ENCODE measurements at regions not wholly inside any gene's neighbourhood (a gene's known extent, or its start where the extent isn't known, plus 50 kb on each side); places are given as distances from the start of the nearest gene placed in this dataset.

- H3K4me3 ChIP-seq (ENCODE audit: control insufficient read depth, low read depth, low read length), result no peak overlapping the region
- TF ChIP-seq CTCF (conservative IDR thresholded peaks at IDR 0.05; ENCODE audit: control insufficient read depth, insufficient read depth, low read depth, low read length), result no peak
- DNase-seq (ENCODE audit: low read depth), result no peak
Measured at GRCh38 chr11:81995889-81996288, 737.8 kb downstream of the FAM181B start.

GRCh38 chr11:81993755-81994154, 739.9 kb downstream of the FAM181B start:
- TF ChIP-seq CTCF (conservative IDR thresholded peaks at IDR 0.05; ENCODE audit: control insufficient read depth, insufficient read depth, low read depth, low read length), result no peak
- no peak overlapping the region for H3K4me3 ChIP-seq (ENCODE audit: control insufficient read depth, low read depth, low read length)
- DNase-seq (ENCODE audit: low read depth), result no peak

GRCh38 chr11:81990659-81991443, 742.8 kb downstream of the FAM181B start:
- no peak for TF ChIP-seq CTCF (conservative IDR thresholded peaks at IDR 0.05; ENCODE audit: control insufficient read depth, insufficient read depth, low read depth, low read length)
- no peak for DNase-seq (ENCODE audit: low read depth)
- H3K4me3 ChIP-seq (ENCODE audit: control insufficient read depth, low read depth, low read length), result no peak overlapping the region

- peak; percentile 42 for DNase-seq (ENCODE audit: low read depth)
- H3K4me3 ChIP-seq (ENCODE audit: control insufficient read depth, low read depth, low read length), result no peak overlapping the region
- no peak for TF ChIP-seq CTCF (conservative IDR thresholded peaks at IDR 0.05; ENCODE audit: control insufficient read depth, insufficient read depth, low read depth, low read length)
Measured at GRCh38 chr11:81989093-81989492, 744.6 kb downstream of the FAM181B start.

- DNase-seq (ENCODE audit: low read depth), result peak; percentile 65
- no peak for TF ChIP-seq CTCF (conservative IDR thresholded peaks at IDR 0.05; ENCODE audit: control insufficient read depth, insufficient read depth, low read depth, low read length)
- no peak overlapping the region for H3K4me3 ChIP-seq (ENCODE audit: control insufficient read depth, low read depth, low read length)
Measured at GRCh38 chr11:81987829-81988472, 745.7 kb downstream of the FAM181B start.

GRCh38 chr11:81986556-81987161, 747.0 kb downstream of the FAM181B start:
- no peak for TF ChIP-seq CTCF (conservative IDR thresholded peaks at IDR 0.05; ENCODE audit: control insufficient read depth, insufficient read depth, low read depth, low read length)
- no peak overlapping the region for H3K4me3 ChIP-seq (ENCODE audit: control insufficient read depth, low read depth, low read length)

More at GRCh38 chr11:81986556-81987161, 747.0 kb downstream of the FAM181B start:
- DNase-seq (ENCODE audit: low read depth), result no peak

Measured in fibroblast of mammary gland (primary cell).